ENCODE measurements at regions not wholly inside any gene's neighbourhood (a gene's known extent, or its start where the extent isn't known, plus 50 kb on each side); places are given as distances from the start of the nearest gene placed in this dataset.

GRCh38 chr14:82075566-82075965 is 541.9 kb upstream of the SEL1L start:
- no peak for TF ChIP-seq CTCF (IDR thresholded peaks at IDR 0.05; ENCODE audit: low read depth, low read length)
- no peaks in the 10 kb centered on the region for H3K27me3 ChIP-seq (ENCODE audit: control insufficient read depth, insufficient read depth, low read length)
- H3K4me3 ChIP-seq (ENCODE audit: low read depth, low read length): no peak overlapping the region
- no peak overlapping the region for H3K27ac ChIP-seq (ENCODE audit: low read depth, low read length)
- DNase-seq (ENCODE audit: low read depth, low spot score): no peak
- ChIA-PET POLR2A (no interaction called here), CTCF (no interaction called here)
- H3K9me3 ChIP-seq (ENCODE audit: control insufficient read depth, insufficient read depth, low read length): peaks cover 6% of the 10 kb centered on the region

GRCh38 chr14:82079553-82079952 is 545.9 kb upstream of the SEL1L start:
- peaks cover 3% of the 10 kb centered on the region; the same call in 1 of the 2 replicates for H3K9me3 ChIP-seq (ENCODE audit: control insufficient read depth, insufficient read depth, low read length)
- no peak overlapping the region for H3K4me3 ChIP-seq (ENCODE audit: low read depth, low read length)
- no peaks in the 10 kb centered on the region for H3K27me3 ChIP-seq (ENCODE audit: control insufficient read depth, insufficient read depth, low read length)
- CTCF ChIA-PET: no interaction called here
- POLR2A ChIA-PET: no interaction called here
- TF ChIP-seq CTCF (IDR thresholded peaks at IDR 0.05; ENCODE audit: low read depth, low read length): no peak
- H3K27ac ChIP-seq (ENCODE audit: low read depth, low read length): no peak overlapping the region
- DNase-seq (ENCODE audit: low read depth, low spot score): no peak

- no peaks in the 10 kb centered on the region for H3K27me3 ChIP-seq (ENCODE audit: control insufficient read depth, insufficient read depth, low read length)
- no peak overlapping the region for H3K4me3 ChIP-seq (ENCODE audit: low read depth, low read length)
- ChIA-PET POLR2A (no interaction called here), CTCF (no interaction called here)
- no peak overlapping the region for H3K27ac ChIP-seq (ENCODE audit: low read depth, low read length)
- peaks cover 3% of the 10 kb centered on the region; the same call in 1 of the 2 replicates for H3K9me3 ChIP-seq (ENCODE audit: control insufficient read depth, insufficient read depth, low read length)
- DNase-seq (ENCODE audit: low read depth, low spot score): no peak
- TF ChIP-seq CTCF (IDR thresholded peaks at IDR 0.05; ENCODE audit: low read depth, low read length): no peak
Measured at GRCh38 chr14:82080370-82080769, 546.7 kb upstream of the SEL1L start.

GRCh38 chr14:82084813-82085212 is 551.2 kb upstream of the SEL1L start:
- no peak for DNase-seq (ENCODE audit: low read depth, low spot score)
- ChIA-PET POLR2A (no interaction called here), CTCF (no interaction called here)
- H3K27ac ChIP-seq (ENCODE audit: low read depth, low read length): no peak overlapping the region
- no peak for TF ChIP-seq CTCF (IDR thresholded peaks at IDR 0.05; ENCODE audit: low read depth, low read length)
- H3K9me3 ChIP-seq (ENCODE audit: control insufficient read depth, insufficient read depth, low read length): peaks cover 15% of the 10 kb centered on the region
- no peaks in the 10 kb centered on the region for H3K27me3 ChIP-seq (ENCODE audit: control insufficient read depth, insufficient read depth, low read length)
- no peak overlapping the region for H3K4me3 ChIP-seq (ENCODE audit: low read depth, low read length)

- TF ChIP-seq CTCF (IDR thresholded peaks at IDR 0.05; ENCODE audit: low read depth, low read length): no peak
- ChIA-PET POLR2A (no interaction called here), CTCF (no interaction called here)
- no peak for DNase-seq (ENCODE audit: low read depth, low spot score)
- Histone ChIP-seq H3K4me3 (ENCODE audit: low read depth, low read length) (no peak overlapping the region), H3K9me3 (ENCODE audit: control insufficient read depth, insufficient read depth, low read length) (peaks cover 15% of the 10 kb centered on the region), H3K27ac (ENCODE audit: low read depth, low read length) (no peak overlapping the region), H3K27me3 (ENCODE audit: control insufficient read depth, insufficient read depth, low read length) (no peaks in the 10 kb centered on the region)
Measured at GRCh38 chr14:82091097-82091496, 557.4 kb upstream of the SEL1L start.
